Stomach (tissue), 4 donors: ENCODE measurements at regions not wholly inside any gene's neighbourhood (a gene's known extent, or its start where the extent isn't known, plus 50 kb on each side); places are given as distances from the start of the nearest gene placed in this dataset.

Experiments used
- POLR2A ChIP-seq, 4 donors: fragments of 450-650 bp; IDR thresholded peaks; one replicate each; pipeline ENCODE4 v1.6.1; 2016; ENCODE audit warnings: antibody characterized with exemption in 4 of 4, control low read depth in 2 of 4, mild to moderate bottlenecking in 1 of 4, moderate library complexity in 1 of 4
- TF ChIP-seq, protein P1 (sequence below), 7 experiments: fragments of 450-650 bp in 4 of 7; fragments of 200-600 bp in 3 of 7; sonication (generic) in 3 of 7; IDR thresholded peaks; one replicate each; pipeline ENCODE4 v1.5.1; 2016 to 2019; ENCODE audit warnings: antibody characterized with exemption in 7 of 7, control low read depth in 2 of 7, mild to moderate bottlenecking in 1 of 7

DNA sequence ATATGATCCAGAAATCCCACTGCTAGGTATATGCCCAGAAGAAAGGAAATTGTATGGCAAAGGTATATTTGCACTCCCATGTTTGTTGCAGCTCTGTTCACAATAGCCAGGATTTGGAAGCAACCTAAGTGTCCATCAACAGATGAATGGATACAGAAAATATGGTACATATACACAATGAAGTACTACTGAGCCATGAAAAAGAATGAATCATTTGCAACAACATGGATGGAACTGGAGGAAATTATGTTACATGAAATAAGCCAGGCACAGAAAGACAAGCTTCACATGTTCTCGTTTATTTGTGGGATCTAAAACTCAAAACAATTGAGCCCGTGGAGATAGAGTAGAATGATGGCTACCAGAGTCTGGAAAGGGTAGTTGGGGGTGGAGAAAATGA is 55.5 kb upstream of the BDH1 start:
- TF ChIP-seq, protein P1, sequence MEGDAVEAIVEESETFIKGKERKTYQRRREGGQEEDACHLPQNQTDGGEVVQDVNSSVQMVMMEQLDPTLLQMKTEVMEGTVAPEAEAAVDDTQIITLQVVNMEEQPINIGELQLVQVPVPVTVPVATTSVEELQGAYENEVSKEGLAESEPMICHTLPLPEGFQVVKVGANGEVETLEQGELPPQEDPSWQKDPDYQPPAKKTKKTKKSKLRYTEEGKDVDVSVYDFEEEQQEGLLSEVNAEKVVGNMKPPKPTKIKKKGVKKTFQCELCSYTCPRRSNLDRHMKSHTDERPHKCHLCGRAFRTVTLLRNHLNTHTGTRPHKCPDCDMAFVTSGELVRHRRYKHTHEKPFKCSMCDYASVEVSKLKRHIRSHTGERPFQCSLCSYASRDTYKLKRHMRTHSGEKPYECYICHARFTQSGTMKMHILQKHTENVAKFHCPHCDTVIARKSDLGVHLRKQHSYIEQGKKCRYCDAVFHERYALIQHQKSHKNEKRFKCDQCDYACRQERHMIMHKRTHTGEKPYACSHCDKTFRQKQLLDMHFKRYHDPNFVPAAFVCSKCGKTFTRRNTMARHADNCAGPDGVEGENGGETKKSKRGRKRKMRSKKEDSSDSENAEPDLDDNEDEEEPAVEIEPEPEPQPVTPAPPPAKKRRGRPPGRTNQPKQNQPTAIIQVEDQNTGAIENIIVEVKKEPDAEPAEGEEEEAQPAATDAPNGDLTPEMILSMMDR (IDR thresholded peaks at IDR 0.05), result no peak
- no peak for TF ChIP-seq POLR2A (IDR thresholded peaks at IDR 0.05)
